ENCODE measurements at regions not wholly inside any gene's neighbourhood (a gene's known extent, or its start where the extent isn't known, plus 50 kb on each side); places are given as distances from the start of the nearest gene placed in this dataset.

DNA sequence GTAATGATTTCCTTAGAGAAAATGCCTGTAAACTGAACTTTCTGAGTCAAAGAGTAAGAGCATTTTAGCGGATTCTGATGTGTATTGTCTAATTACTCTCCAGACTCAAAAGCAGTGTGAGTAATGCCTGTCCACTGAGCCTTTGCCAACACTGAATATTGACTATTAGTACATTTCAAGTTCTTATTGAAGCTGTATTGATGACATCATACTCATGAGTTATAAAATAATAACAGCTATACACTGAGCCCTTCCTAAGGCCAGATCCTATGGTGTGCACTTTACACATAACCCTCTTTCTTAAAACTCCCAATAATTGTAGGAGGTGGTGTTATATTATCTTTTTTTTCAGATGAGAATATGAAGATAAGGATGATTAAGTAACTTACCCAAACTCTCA is 152.8 kb upstream of the TRPC7 start:
- TF ChIP-seq, protein P1, sequence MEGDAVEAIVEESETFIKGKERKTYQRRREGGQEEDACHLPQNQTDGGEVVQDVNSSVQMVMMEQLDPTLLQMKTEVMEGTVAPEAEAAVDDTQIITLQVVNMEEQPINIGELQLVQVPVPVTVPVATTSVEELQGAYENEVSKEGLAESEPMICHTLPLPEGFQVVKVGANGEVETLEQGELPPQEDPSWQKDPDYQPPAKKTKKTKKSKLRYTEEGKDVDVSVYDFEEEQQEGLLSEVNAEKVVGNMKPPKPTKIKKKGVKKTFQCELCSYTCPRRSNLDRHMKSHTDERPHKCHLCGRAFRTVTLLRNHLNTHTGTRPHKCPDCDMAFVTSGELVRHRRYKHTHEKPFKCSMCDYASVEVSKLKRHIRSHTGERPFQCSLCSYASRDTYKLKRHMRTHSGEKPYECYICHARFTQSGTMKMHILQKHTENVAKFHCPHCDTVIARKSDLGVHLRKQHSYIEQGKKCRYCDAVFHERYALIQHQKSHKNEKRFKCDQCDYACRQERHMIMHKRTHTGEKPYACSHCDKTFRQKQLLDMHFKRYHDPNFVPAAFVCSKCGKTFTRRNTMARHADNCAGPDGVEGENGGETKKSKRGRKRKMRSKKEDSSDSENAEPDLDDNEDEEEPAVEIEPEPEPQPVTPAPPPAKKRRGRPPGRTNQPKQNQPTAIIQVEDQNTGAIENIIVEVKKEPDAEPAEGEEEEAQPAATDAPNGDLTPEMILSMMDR (IDR thresholded peaks at IDR 0.05; ENCODE audit: low read length), result no peak
- TF ChIP-seq EZH2 (optimal IDR thresholded peaks at IDR 0.05; ENCODE audit: low read depth, low read length), result no peak
